ENCODE measurements at regions not wholly inside any gene's neighbourhood (a gene's known extent, or its start where the extent isn't known, plus 50 kb on each side); places are given as distances from the start of the nearest gene placed in this dataset.

DNA sequence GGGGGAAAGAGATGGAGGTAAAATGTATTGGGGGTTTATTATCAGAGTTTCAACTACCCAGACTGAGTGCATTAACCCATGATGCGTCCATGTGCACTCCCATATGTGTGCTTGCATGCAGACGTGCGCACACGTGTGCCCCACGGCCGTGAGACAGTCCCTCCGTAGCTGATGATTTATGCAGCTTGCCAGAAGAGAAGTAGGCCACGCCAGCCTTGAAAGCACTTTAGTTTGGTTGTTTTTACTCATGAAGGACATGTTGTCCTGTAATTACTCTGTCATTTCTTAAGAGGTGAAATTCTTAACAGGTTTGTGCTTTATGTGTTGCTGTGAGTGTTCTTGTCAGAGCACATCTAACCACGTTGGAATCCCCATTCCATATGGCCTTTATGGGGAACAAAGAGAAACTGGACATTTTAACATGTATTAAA lies 467.8 kb downstream of the LMO4 start:
- H3K9me3 ChIP-seq (ENCODE audit: low read length): no peaks in the 10 kb centered on the region
- H3K79me2 ChIP-seq (ENCODE audit: low read length): no peaks in the 10 kb centered on the region
- H2AFZ ChIP-seq (ENCODE audit: low read length): no peak overlapping the region
- H3K9me2 ChIP-seq (replicated peaks; ENCODE audit: insufficient read depth, low read length): no peaks in the 10 kb centered on the region
- H3K4me3 ChIP-seq (ENCODE audit: low read length): no peak overlapping the region
- H3K4me2 ChIP-seq (ENCODE audit: low read depth, low read length, poor library complexity, severe bottlenecking): no peak overlapping the region
- no peak for DNase-seq
- no peaks in the 10 kb centered on the region for H3K36me3 ChIP-seq (ENCODE audit: insufficient read depth, low read length)
- H3K27ac ChIP-seq (ENCODE audit: low read length): no peak overlapping the region
- no peaks in the 10 kb centered on the region for H3K4me1 ChIP-seq (ENCODE audit: low read length)
- no peaks in the 10 kb centered on the region for H3K27me3 ChIP-seq (ENCODE audit: low read length)
- no peaks in the 10 kb centered on the region for H4K20me1 ChIP-seq (ENCODE audit: insufficient read depth, low read depth, low read length)
- no peak overlapping the region for H3K9ac ChIP-seq (ENCODE audit: low read length)

DNA sequence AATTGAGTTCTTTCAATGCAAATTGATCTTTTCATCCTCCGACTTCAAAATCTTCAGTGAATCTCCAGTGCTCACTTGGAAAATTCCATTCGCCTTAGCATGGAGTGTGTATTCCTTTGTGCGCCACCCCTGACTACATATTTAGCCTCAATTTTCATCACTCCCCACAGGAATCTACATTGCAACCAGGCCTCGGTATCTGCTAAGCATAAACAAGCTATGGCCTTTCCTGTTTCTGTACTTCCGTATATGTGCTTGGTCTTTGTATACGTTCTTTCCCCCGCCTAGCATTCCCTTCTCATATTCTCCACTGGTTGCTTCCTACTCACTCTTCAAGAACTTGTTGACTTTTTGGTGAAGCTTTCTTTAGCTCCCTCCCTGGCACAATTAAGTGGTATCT lies 470.8 kb downstream of the LMO4 start:
- no peaks in the 10 kb centered on the region for H3K4me1 ChIP-seq (ENCODE audit: low read length)
- no peak overlapping the region for H2AFZ ChIP-seq (ENCODE audit: low read length)
- no peak overlapping the region for H3K4me3 ChIP-seq (ENCODE audit: low read length)
- no peak overlapping the region for H3K9ac ChIP-seq (ENCODE audit: low read length)
- no peak overlapping the region for H3K4me2 ChIP-seq (ENCODE audit: low read depth, low read length, poor library complexity, severe bottlenecking)
- DNase-seq: no peak
- H3K27me3 ChIP-seq (ENCODE audit: low read length): no peaks in the 10 kb centered on the region
- H3K27ac ChIP-seq (ENCODE audit: low read length): no peak overlapping the region
- no peaks in the 10 kb centered on the region for H3K9me2 ChIP-seq (replicated peaks; ENCODE audit: insufficient read depth, low read length)
- no peaks in the 10 kb centered on the region for H4K20me1 ChIP-seq (ENCODE audit: insufficient read depth, low read depth, low read length)
- no peaks in the 10 kb centered on the region for H3K36me3 ChIP-seq (ENCODE audit: insufficient read depth, low read length)
- no peaks in the 10 kb centered on the region for H3K79me2 ChIP-seq (ENCODE audit: low read length)
- H3K9me3 ChIP-seq (ENCODE audit: low read length): no peaks in the 10 kb centered on the region

DNA sequence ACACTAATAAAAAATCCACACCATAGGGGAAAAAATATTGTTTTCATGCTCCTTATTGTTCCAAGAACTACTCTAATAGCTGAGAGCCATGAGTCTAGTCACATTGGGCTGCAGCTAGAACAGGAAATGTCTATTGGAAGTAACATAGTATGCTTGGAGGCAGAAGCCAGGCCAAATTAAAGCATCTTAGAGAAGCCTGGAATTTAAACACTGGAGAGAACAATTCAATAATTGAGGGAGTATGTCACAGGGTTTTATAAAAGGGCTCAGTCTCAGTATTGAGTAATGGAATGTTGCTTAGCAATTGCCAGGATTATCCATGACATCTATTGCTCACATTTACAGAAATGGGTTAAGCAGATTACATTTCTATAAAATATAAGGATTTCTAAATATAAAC lies 471.3 kb downstream of the LMO4 start:
- Histone ChIP-seq H4K20me1 (ENCODE audit: insufficient read depth, low read depth, low read length) (no peaks in the 10 kb centered on the region), H3K27me3 (ENCODE audit: low read length) (no peaks in the 10 kb centered on the region), H3K9ac (ENCODE audit: low read length) (no peak overlapping the region), H3K36me3 (ENCODE audit: insufficient read depth, low read length) (no peaks in the 10 kb centered on the region), H3K79me2 (ENCODE audit: low read length) (no peaks in the 10 kb centered on the region), H3K4me2 (ENCODE audit: low read depth, low read length, poor library complexity, severe bottlenecking) (no peak overlapping the region), H3K9me2 (replicated peaks; ENCODE audit: insufficient read depth, low read length) (no peaks in the 10 kb centered on the region), H3K27ac (ENCODE audit: low read length) (no peak overlapping the region), H3K9me3 (ENCODE audit: low read length) (no peaks in the 10 kb centered on the region), H3K4me3 (ENCODE audit: low read length) (no peak overlapping the region), H2AFZ (ENCODE audit: low read length) (no peak overlapping the region), H3K4me1 (ENCODE audit: low read length) (no peaks in the 10 kb centered on the region)
- DNase-seq: no peak

DNA sequence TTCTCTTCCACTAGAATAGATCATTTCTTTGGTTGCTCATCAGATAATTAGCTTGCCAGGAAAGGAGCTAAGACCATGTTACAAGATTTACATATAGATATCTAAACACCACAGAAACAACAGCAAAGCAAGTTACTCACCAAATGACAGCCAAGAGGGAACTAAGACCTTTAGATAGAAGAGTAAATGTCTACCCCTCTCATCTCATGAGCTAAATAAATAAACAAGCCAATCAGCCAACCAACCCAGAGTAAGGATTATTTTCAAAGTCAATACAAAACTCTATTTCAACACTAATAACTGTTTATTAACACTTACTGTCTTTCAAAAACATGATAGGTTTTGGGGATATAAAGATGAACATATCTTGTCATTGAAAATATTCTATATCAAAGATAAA lies 474.7 kb downstream of the LMO4 start:
- Histone ChIP-seq H2AFZ (ENCODE audit: low read length) (no peak overlapping the region), H3K4me1 (ENCODE audit: low read length) (no peaks in the 10 kb centered on the region), H3K9ac (ENCODE audit: low read length) (no peak overlapping the region), H3K4me3 (ENCODE audit: low read length) (no peak overlapping the region), H3K27me3 (ENCODE audit: low read length) (no peaks in the 10 kb centered on the region), H3K79me2 (ENCODE audit: low read length) (no peaks in the 10 kb centered on the region), H3K9me3 (ENCODE audit: low read length) (no peaks in the 10 kb centered on the region), H3K9me2 (replicated peaks; ENCODE audit: insufficient read depth, low read length) (no peaks in the 10 kb centered on the region), H3K4me2 (ENCODE audit: low read depth, low read length, poor library complexity, severe bottlenecking) (no peak overlapping the region), H3K36me3 (ENCODE audit: insufficient read depth, low read length) (no peaks in the 10 kb centered on the region), H4K20me1 (ENCODE audit: insufficient read depth, low read depth, low read length) (no peaks in the 10 kb centered on the region), H3K27ac (ENCODE audit: low read length) (no peak overlapping the region)
- DNase-seq: no peak

DNA sequence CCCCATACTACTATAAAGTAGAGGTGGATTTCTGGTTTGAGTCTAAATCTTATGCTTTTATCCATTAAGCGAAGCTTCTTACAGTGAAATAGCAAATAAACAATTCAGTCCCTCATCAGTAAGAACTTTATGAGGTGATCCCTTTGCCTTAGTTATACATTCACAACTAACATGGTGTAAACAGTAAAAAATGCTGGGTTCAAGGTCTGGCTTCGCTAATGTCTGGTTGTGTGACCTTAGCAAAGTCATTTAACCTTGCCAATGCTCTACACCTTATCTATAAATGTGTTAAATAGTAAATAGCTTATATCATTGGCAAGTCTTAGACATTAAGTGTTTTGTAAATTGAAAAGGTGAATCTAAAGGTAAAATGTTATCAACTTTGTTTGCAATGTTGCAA lies 475.4 kb downstream of the LMO4 start:
- Histone ChIP-seq H3K9ac (ENCODE audit: low read length) (no peak overlapping the region), H2AFZ (ENCODE audit: low read length) (no peak overlapping the region), H3K27me3 (ENCODE audit: low read length) (no peaks in the 10 kb centered on the region), H3K4me1 (ENCODE audit: low read length) (no peaks in the 10 kb centered on the region), H3K4me3 (ENCODE audit: low read length) (no peak overlapping the region), H4K20me1 (ENCODE audit: insufficient read depth, low read depth, low read length) (no peaks in the 10 kb centered on the region), H3K27ac (ENCODE audit: low read length) (no peak overlapping the region), H3K9me3 (ENCODE audit: low read length) (no peaks in the 10 kb centered on the region), H3K36me3 (ENCODE audit: insufficient read depth, low read length) (no peaks in the 10 kb centered on the region), H3K9me2 (replicated peaks; ENCODE audit: insufficient read depth, low read length) (no peaks in the 10 kb centered on the region), H3K79me2 (ENCODE audit: low read length) (no peaks in the 10 kb centered on the region), H3K4me2 (ENCODE audit: low read depth, low read length, poor library complexity, severe bottlenecking) (no peak overlapping the region)
- DNase-seq: no peak

DNA sequence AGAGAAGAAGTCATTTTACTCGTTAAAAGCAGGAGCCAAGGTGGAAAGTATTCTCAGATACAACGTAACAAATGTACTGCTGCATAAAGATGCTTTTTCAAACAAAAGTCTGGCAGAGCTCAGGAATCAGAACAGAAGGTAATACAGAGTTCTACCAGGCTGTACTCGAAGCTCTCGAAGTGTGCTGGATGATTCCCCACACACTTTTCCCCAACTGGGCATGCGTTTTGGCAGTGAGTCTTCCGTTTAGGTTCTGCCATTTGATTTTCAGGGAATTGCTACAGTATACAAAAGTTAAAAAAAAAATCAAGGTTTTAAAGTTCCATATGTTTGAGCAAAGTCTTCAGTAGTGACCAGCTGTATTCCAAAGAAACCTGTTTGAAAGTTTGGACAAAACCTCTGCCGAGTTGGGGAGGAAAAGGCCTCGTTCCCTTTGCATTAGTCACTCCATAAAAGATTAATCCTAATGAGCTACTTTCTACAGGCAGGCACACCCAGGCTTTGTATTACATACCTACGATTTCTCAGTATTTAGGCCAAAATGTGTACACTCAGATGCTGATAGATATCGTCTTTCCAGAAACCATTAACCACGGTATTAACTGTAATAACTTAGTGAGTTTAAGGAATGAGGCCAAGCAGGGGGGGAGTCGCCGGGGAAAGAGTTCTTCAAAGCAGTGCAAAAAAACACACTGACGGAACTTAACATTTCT lies 477.1 kb downstream of the LMO4 start:
- no peaks in the 10 kb centered on the region for H3K4me1 ChIP-seq (ENCODE audit: low read length)
- no peak overlapping the region for H3K27ac ChIP-seq (ENCODE audit: low read length)
- no peaks in the 10 kb centered on the region for H3K9me3 ChIP-seq (ENCODE audit: low read length)
- H2AFZ ChIP-seq (ENCODE audit: low read length): no peak overlapping the region
- H3K79me2 ChIP-seq (ENCODE audit: low read length): no peaks in the 10 kb centered on the region
- no peaks in the 10 kb centered on the region for H3K9me2 ChIP-seq (replicated peaks; ENCODE audit: insufficient read depth, low read length)
- H3K4me2 ChIP-seq (ENCODE audit: low read depth, low read length, poor library complexity, severe bottlenecking): no peak overlapping the region
- H3K4me3 ChIP-seq (ENCODE audit: low read length): no peak overlapping the region
- no peaks in the 10 kb centered on the region for H4K20me1 ChIP-seq (ENCODE audit: insufficient read depth, low read depth, low read length)
- H3K27me3 ChIP-seq (ENCODE audit: low read length): no peaks in the 10 kb centered on the region
- no peak for DNase-seq
- no peak overlapping the region for H3K9ac ChIP-seq (ENCODE audit: low read length)
- H3K36me3 ChIP-seq (ENCODE audit: insufficient read depth, low read length): no peaks in the 10 kb centered on the region

DNA sequence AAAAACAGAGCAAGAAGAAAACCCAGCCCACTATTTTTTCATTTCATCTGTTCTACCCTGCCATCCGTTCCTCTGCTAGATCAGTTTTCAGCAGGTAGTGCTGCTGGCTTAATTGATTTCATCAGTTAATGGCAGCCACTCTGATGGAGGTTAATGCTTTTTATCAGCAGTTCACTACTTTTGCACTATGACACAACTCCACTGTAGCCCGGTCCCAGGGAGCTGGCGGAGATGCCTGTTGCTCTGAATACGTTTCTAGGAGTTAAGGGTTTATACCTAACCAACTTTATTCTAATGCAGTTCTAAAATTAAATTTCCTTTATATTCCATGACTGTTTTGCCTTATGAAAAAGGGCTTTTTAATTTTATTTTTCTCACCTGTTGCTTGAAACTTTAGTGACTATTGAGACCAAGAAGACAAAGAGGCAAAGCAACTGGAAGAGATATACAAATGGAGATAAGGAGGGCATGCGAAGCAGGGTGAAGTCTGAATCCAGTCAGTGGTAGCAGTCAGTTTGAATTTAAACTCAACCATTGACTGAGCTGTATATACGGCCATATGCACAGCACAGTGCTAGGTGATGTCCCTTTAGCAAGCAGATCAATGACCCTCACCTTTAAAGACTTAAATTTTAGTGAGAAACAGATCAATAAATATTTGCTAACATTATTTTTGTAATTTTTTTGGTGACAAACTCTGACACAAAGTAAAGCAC lies 477.9 kb downstream of the LMO4 start:
- Histone ChIP-seq H3K27ac (ENCODE audit: low read length) (no peak overlapping the region), H3K36me3 (ENCODE audit: insufficient read depth, low read length) (no peaks in the 10 kb centered on the region), H3K4me3 (ENCODE audit: low read length) (no peak overlapping the region), H3K9me2 (replicated peaks; ENCODE audit: insufficient read depth, low read length) (no peaks in the 10 kb centered on the region), H2AFZ (ENCODE audit: low read length) (no peak overlapping the region), H3K4me2 (ENCODE audit: low read depth, low read length, poor library complexity, severe bottlenecking) (no peak overlapping the region), H3K4me1 (ENCODE audit: low read length) (peaks cover 4% of the 10 kb centered on the region; the same call in 1 of the 2 replicates), H4K20me1 (ENCODE audit: insufficient read depth, low read depth, low read length) (no peaks in the 10 kb centered on the region), H3K79me2 (ENCODE audit: low read length) (no peaks in the 10 kb centered on the region), H3K9me3 (ENCODE audit: low read length) (no peaks in the 10 kb centered on the region), H3K27me3 (ENCODE audit: low read length) (no peaks in the 10 kb centered on the region), H3K9ac (ENCODE audit: low read length) (no peak overlapping the region)
- DNase-seq: no peak

DNA sequence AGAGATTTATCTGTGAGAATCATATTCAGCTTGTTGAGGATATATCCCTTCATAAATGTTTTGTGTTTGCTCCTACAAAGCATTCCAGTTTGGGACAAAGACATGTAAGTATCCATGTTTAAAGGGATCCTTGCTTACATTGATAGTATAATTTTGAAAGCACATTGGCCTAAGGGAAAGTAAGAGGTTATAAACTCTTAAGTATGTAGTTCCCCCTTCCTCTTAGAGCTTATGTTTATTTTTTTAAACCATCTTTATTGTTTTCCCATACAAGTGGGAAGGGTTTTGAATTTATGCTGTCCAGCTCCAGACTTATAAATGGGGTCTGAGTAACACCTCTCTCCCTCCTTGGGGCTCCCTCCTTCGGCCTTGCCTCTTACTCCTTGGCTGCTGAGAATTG lies 481.5 kb downstream of the LMO4 start:
- Histone ChIP-seq H3K9me2 (replicated peaks; ENCODE audit: insufficient read depth, low read length) (no peaks in the 10 kb centered on the region), H3K4me2 (ENCODE audit: low read depth, low read length, poor library complexity, severe bottlenecking) (no peak overlapping the region), H3K4me3 (ENCODE audit: low read length) (no peak overlapping the region), H3K27me3 (ENCODE audit: low read length) (no peaks in the 10 kb centered on the region), H4K20me1 (ENCODE audit: insufficient read depth, low read depth, low read length) (no peaks in the 10 kb centered on the region), H2AFZ (ENCODE audit: low read length) (0 out of 2 replicates have a peak overlapping the region, but pooled peaks have one; percentile 51), H3K4me1 (ENCODE audit: low read length) (peaks cover 38% of the 10 kb centered on the region), H3K9ac (ENCODE audit: low read length) (no peak overlapping the region), H3K36me3 (ENCODE audit: insufficient read depth, low read length) (no peaks in the 10 kb centered on the region), H3K9me3 (ENCODE audit: low read length) (no peaks in the 10 kb centered on the region), H3K27ac (ENCODE audit: low read length) (no peak overlapping the region), H3K79me2 (ENCODE audit: low read length) (no peaks in the 10 kb centered on the region)
- no peak for DNase-seq
